ENCODE measurements at regions not wholly inside any gene's neighbourhood (a gene's known extent, or its start where the extent isn't known, plus 50 kb on each side); places are given as distances from the start of the nearest gene placed in this dataset.

DNA sequence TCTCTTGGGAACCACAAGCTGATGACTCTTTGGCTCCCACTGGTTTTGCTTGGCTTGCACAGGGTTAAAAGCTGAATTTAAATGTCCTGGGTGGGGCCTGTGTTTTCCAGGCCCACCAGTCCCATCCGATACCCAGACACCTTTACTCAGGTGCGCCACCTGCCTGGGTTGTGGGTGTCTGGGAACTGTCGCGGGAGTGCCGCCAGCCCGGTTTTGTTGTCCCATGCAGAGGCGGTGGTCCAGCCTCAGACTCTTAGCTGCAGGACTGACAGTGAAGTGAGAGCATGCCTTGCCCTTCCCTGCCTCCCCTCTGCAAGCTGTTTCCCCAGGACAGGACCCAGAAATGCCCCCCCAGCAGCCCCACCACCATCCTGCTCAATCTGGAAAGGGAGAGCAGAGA is 255.6 kb upstream of the ZNF32 start:
- TF ChIP-seq, protein P1, sequence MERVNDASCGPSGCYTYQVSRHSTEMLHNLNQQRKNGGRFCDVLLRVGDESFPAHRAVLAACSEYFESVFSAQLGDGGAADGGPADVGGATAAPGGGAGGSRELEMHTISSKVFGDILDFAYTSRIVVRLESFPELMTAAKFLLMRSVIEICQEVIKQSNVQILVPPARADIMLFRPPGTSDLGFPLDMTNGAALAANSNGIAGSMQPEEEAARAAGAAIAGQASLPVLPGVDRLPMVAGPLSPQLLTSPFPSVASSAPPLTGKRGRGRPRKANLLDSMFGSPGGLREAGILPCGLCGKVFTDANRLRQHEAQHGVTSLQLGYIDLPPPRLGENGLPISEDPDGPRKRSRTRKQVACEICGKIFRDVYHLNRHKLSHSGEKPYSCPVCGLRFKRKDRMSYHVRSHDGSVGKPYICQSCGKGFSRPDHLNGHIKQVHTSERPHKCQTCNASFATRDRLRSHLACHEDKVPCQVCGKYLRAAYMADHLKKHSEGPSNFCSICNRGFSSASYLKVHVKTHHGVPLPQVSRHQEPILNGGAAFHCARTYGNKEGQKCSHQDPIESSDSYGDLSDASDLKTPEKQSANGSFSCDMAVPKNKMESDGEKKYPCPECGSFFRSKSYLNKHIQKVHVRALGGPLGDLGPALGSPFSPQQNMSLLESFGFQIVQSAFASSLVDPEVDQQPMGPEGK (CRISPR knock-in tag; IDR thresholded peaks at IDR 0.05; ENCODE audit: borderline replicate concordance): no peak
- no peak for TF ChIP-seq ZFP3 (CRISPR knock-in tag; IDR thresholded peaks at IDR 0.05)
- no peak for TF ChIP-seq RARB (CRISPR knock-in tag; IDR thresholded peaks at IDR 0.05)
- no peak for TF ChIP-seq ZNF565 (CRISPR knock-in tag; conservative IDR thresholded peaks at IDR 0.05; ENCODE audit: low read depth)
- no peak for TF ChIP-seq ESRRG (CRISPR knock-in tag; IDR thresholded peaks at IDR 0.05)
- no peak for TF ChIP-seq ISL1 (CRISPR knock-in tag; IDR thresholded peaks at IDR 0.05)
- TF ChIP-seq ARNTL (CRISPR knock-in tag; IDR thresholded peaks at IDR 0.05; ENCODE audit: borderline replicate concordance, low read depth): no peak
- TF ChIP-seq, protein P2, sequence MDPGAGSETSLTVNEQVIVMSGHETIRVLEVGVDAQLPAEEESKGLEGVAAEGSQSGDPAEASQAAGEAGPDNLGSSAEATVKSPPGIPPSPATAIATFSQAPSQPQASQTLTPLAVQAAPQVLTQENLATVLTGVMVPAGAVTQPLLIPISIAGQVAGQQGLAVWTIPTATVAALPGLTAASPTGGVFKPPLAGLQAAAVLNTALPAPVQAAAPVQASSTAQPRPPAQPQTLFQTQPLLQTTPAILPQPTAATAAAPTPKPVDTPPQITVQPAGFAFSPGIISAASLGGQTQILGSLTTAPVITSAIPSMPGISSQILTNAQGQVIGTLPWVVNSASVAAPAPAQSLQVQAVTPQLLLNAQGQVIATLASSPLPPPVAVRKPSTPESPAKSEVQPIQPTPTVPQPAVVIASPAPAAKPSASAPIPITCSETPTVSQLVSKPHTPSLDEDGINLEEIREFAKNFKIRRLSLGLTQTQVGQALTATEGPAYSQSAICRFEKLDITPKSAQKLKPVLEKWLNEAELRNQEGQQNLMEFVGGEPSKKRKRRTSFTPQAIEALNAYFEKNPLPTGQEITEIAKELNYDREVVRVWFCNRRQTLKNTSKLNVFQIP (CRISPR knock-in tag; IDR thresholded peaks at IDR 0.05; ENCODE audit: borderline replicate concordance, low read depth): no peak
- TF ChIP-seq, protein P3, sequence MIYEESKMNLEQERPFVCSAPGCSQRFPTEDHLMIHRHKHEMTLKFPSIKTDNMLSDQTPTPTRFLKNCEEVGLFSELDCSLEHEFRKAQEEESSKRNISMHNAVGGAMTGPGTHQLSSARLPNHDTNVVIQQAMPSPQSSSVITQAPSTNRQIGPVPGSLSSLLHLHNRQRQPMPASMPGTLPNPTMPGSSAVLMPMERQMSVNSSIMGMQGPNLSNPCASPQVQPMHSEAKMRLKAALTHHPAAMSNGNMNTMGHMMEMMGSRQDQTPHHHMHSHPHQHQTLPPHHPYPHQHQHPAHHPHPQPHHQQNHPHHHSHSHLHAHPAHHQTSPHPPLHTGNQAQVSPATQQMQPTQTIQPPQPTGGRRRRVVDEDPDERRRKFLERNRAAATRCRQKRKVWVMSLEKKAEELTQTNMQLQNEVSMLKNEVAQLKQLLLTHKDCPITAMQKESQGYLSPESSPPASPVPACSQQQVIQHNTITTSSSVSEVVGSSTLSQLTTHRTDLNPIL (CRISPR knock-in tag; IDR thresholded peaks at IDR 0.05; ENCODE audit: low read depth): no peak
- TF ChIP-seq ZFP30 (CRISPR knock-in tag; IDR thresholded peaks at IDR 0.05): no peak

Data from SK-N-SH treated with all-trans-retinoic acid at 6 μM for 48 hours (cell line).